ENCODE measurements at regions not wholly inside any gene's neighbourhood (a gene's known extent, or its start where the extent isn't known, plus 50 kb on each side); places are given as distances from the start of the nearest gene placed in this dataset.

- Histone ChIP-seq H3K4me1 (ENCODE audit: insufficient read depth) (no peaks in the 10 kb centered on the region), H3K9me3 (ENCODE audit: low read depth) (no peaks in the 10 kb centered on the region), H3K79me2 (no peaks in the 10 kb centered on the region), H2AFZ (no peak overlapping the region), H3K36me3 (replicated peaks; ENCODE audit: insufficient read depth, low read depth) (no peaks in the 10 kb centered on the region), H3K4me2 (no peak overlapping the region), H3K4me3 (no peak overlapping the region), H3K27ac (no peak overlapping the region), H3K27me3 (no peaks in the 10 kb centered on the region), H4K20me1 (ENCODE audit: insufficient read depth, poor library complexity, severe bottlenecking) (no peaks in the 10 kb centered on the region), H3K9me2 (replicated peaks; ENCODE audit: insufficient read depth) (no peaks in the 10 kb centered on the region)
- no peak for DNase-seq (ENCODE audit: low spot score)
- no peak for TF ChIP-seq EZH2phosphoT487 (IDR thresholded peaks at IDR 0.05; ENCODE audit: low read depth, severe bottlenecking, unreplicated experiment)
- TF ChIP-seq EZH2 (IDR thresholded peaks at IDR 0.05; ENCODE audit: borderline replicate concordance), result no peak
- no peak for TF ChIP-seq CTCF (IDR thresholded peaks at IDR 0.05; ENCODE audit: poor library complexity)
- WGBS (ENCODE audit: low lambda C conversion rate, missing lambda C conversion rate), result 95% methylated on average over 3 of the region's 3 CpGs
Observed at GRCh38 chr2:150931451-150931850, 330.2 kb downstream of the RBM43 start.

GRCh38 chr2:150925611-150926010 lies 336.1 kb downstream of the RBM43 start:
- Histone ChIP-seq H3K79me2 (no peaks in the 10 kb centered on the region), H3K27me3 (no peaks in the 10 kb centered on the region), H3K27ac (no peak overlapping the region), H3K9me3 (ENCODE audit: low read depth) (no peaks in the 10 kb centered on the region), H3K4me3 (no peak overlapping the region), H3K4me2 (no peak overlapping the region), H3K4me1 (ENCODE audit: insufficient read depth) (no peaks in the 10 kb centered on the region), H2AFZ (no peak overlapping the region), H4K20me1 (ENCODE audit: insufficient read depth, poor library complexity, severe bottlenecking) (no peaks in the 10 kb centered on the region), H3K9me2 (replicated peaks; ENCODE audit: insufficient read depth) (no peaks in the 10 kb centered on the region), H3K36me3 (replicated peaks; ENCODE audit: insufficient read depth, low read depth) (no peaks in the 10 kb centered on the region)
- DNase-seq (ENCODE audit: low spot score), result no peak
- TF ChIP-seq CTCF (IDR thresholded peaks at IDR 0.05; ENCODE audit: poor library complexity) (no peak), EZH2 (IDR thresholded peaks at IDR 0.05; ENCODE audit: borderline replicate concordance) (no peak), EZH2phosphoT487 (IDR thresholded peaks at IDR 0.05; ENCODE audit: low read depth, severe bottlenecking, unreplicated experiment) (no peak)

GRCh38 chr2:150924878-150925277 lies 336.8 kb downstream of the RBM43 start:
- no peak overlapping the region for H3K27ac ChIP-seq
- H3K4me2 ChIP-seq, result no peak overlapping the region
- no peak overlapping the region for H2AFZ ChIP-seq
- H3K27me3 ChIP-seq, result no peaks in the 10 kb centered on the region
- no peaks in the 10 kb centered on the region for H3K79me2 ChIP-seq
- no peaks in the 10 kb centered on the region for H3K4me1 ChIP-seq (ENCODE audit: insufficient read depth)
- TF ChIP-seq EZH2 (IDR thresholded peaks at IDR 0.05; ENCODE audit: borderline replicate concordance) (no peak), EZH2phosphoT487 (IDR thresholded peaks at IDR 0.05; ENCODE audit: low read depth, severe bottlenecking, unreplicated experiment) (no peak), CTCF (IDR thresholded peaks at IDR 0.05; ENCODE audit: poor library complexity) (no peak)
- H3K36me3 ChIP-seq (replicated peaks; ENCODE audit: insufficient read depth, low read depth), result no peaks in the 10 kb centered on the region
- no peaks in the 10 kb centered on the region for H3K9me2 ChIP-seq (replicated peaks; ENCODE audit: insufficient read depth)
- 29% methylated on average over 5 of the region's 5 CpGs for WGBS (ENCODE audit: low lambda C conversion rate, missing lambda C conversion rate)
- H3K4me3 ChIP-seq, result no peak overlapping the region
- no peaks in the 10 kb centered on the region for H3K9me3 ChIP-seq (ENCODE audit: low read depth)
- H4K20me1 ChIP-seq (ENCODE audit: insufficient read depth, poor library complexity, severe bottlenecking), result no peaks in the 10 kb centered on the region
- no peak for DNase-seq (ENCODE audit: low spot score)

- no peak overlapping the region for H3K4me2 ChIP-seq
- WGBS (ENCODE audit: low lambda C conversion rate, missing lambda C conversion rate), result 52% methylated on average over 5 of the region's 5 CpGs
- no peak for TF ChIP-seq CTCF (IDR thresholded peaks at IDR 0.05; ENCODE audit: poor library complexity)
- no peak for TF ChIP-seq EZH2 (IDR thresholded peaks at IDR 0.05; ENCODE audit: borderline replicate concordance)
Observed at GRCh38 chr2:150919901-150920300, 341.8 kb downstream of the RBM43 start.

More at GRCh38 chr2:150919901-150920300, 341.8 kb downstream of the RBM43 start:
- H3K4me3 ChIP-seq, result no peak overlapping the region
- no peaks in the 10 kb centered on the region for H3K9me2 ChIP-seq (replicated peaks; ENCODE audit: insufficient read depth)
- DNase-seq (ENCODE audit: low spot score), result no peak
- no peaks in the 10 kb centered on the region for H3K4me1 ChIP-seq (ENCODE audit: insufficient read depth)
- no peak overlapping the region for H3K27ac ChIP-seq
- no peaks in the 10 kb centered on the region for H4K20me1 ChIP-seq (ENCODE audit: insufficient read depth, poor library complexity, severe bottlenecking)
- H2AFZ ChIP-seq, result no peak overlapping the region
- no peaks in the 10 kb centered on the region for H3K79me2 ChIP-seq
- no peaks in the 10 kb centered on the region for H3K9me3 ChIP-seq (ENCODE audit: low read depth)
- no peaks in the 10 kb centered on the region for H3K36me3 ChIP-seq (replicated peaks; ENCODE audit: insufficient read depth, low read depth)
- H3K27me3 ChIP-seq, result no peaks in the 10 kb centered on the region
